Limb (tissue), 2 donors: ENCODE measurements at regions not wholly inside any gene's neighbourhood (a gene's known extent, or its start where the extent isn't known, plus 50 kb on each side); places are given as distances from the start of the nearest gene placed in this dataset.
A peak's percentile ranks its signal among the peaks of the same experiment; 100 is the strongest.

ENCODE experiments used
- DNase-seq, 2 donors: peaks; one replicate each; pipeline ENCODE4 v3.0.0-alpha.2; 2016; ENCODE audit errors: extremely low spot score in 2 of 2

DNA sequence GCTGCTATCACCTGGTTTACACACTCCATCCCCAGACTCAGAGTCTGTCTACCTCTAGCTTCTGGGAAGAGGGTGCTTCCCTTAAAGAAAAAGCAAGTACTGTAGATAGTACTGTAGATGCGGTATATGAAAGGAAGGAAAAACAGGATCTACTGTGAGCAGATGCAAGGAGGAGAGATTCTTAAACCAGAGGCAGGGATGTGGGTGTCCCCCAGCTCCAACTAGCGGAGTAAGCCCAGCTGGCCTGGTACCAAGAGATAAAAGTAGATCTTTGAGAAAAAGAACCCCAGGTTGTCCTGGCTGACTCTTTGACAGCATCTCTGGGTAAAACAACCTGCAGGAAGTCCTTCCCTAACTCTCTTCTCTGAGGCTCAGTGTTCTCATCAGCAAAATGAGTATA, 523.7 kb upstream of the PROK2 start:
- DNase-seq, result no peak

DNA sequence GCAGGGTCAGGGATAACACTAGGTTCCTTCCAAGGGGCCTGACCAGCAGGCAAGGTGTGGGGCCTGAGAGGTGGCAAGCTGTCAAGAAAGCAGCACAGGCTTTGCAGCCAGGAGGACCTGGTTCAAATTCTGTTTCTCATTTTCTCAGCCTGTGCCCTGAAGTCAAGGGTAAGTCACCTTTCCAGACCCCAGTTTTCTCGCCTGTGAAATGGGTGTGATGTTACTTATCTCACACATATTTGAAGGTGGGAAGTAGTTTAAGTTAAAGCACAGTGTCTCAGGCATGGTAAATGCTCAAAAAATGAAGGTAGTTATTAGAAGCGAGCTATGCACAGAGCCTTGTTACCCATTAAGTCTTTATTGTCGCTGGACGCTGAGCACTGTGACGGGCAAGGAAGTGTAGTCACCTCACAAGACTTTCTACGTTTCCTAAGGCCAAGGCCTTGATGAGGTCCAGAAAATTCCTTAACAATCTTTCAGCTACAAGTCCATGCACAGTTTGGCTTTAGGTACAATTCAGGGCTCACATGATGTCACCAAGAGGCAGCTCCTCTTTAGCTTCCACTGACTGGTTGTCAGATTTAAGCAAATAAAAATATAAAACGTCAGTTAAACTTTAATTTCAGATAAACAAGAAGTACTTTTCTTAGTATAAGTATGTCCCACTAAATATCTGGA, 522.6 kb upstream of the PROK2 start:
- DNase-seq, result no peak

DNA sequence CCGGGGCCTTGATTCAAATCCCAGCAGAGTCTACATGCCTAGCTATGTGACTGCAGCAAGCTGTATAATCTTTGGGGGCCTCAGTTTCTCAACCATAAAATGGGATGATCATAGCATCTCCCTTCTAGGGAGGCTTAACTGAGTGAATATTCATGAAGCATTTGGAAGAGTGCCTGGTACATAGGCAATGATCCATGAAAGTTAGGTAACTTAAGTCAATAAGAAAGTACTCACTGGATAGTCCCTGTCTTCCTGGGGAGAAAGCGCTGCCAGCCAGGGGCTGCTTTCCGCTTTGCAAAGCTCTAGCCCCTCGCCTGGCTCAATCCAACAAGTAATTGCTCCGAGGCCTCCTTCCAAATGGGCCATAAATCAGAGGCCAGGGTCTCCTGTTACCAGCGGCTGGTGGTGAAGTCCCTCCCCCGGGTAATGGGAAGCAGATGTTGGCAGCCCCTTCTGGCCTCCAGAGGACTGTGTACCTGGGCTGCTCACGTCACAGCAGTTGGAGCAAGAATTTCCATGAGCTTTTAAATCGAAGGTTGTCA, 521.9 kb upstream of the PROK2 start:
- peak; percentile 85 to 90 for DNase-seq

DNA sequence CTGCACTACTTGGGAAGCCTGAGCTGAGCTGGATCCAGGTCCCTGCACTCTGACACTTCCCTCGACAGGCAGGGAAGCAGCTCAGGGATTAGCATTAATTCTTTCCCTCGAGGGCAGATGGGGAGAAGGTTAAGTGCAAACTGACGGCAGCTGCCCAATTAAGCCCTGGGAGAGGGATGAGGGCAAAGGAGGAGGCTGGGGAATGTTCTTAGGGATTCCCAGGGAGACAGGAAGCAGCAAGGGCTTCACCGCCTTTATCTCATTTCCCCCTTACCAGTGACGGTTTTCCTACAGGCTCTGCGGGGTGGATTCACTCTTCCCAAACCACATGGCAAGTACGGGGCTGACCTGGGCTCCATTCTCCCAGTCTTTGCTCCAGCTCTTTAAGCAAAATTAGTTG, 519.0 kb upstream of the PROK2 start:
- no peak for DNase-seq

DNA sequence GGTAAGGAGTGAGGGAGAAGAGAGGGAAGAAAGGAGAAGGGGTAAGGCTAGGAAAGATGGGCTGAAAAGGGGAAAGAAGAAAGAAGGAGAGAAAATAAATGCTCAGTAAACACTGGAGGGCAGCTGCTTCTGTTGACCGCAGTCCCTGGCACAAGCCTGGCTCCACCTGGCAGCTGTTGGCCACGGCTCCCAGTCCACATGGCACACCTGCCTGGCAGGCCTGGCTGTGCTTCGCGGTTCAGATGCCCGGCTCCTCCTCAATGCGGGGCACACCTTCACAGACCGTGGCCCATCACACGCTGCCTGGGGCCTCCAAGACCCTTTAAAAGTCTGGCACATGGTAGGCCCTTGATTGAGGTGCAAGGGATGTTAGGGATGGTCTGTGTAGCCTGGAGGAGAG, 516.8 kb upstream of the PROK2 start:
- DNase-seq, result no peak

DNA sequence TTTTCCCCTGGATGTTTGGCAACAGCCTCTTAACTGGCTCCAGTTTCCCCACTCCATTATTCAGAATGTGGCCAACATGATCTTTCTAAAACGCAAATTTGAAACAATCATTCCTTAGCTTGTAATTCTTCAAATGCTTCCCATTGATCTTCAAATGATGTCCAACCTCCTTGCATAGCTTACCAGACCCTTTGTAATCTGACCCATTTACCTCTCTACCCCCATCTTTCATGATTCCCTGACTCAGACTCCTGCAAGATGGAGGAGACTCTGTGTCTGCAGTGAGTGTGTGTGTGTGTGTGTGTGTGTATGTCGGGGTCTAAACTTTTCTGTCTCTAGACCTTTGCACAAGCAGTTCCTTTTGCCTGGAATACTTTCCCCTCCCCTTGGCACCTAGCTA, 515.7 kb upstream of the PROK2 start:
- no peak for DNase-seq

DNA sequence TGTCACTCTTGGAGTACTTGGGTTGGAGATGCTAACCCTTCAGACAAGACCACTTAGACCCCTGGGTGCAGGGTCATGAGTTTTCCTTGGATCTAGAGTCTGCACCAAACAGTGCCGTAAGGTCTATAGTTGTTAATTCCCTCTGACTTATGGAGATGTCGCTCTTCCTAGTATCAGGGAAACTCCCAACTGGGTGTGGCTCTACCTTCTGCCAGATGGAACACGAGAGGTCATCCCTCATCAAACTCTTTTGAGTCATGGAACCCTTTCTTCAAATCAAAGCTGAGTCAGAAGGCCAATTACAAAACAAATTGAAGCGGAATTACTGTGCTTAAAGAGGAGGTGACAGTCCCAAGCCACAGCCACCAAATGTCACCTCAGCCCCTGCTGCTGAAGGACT, 514.9 kb upstream of the PROK2 start:
- DNase-seq, result no peak

DNA sequence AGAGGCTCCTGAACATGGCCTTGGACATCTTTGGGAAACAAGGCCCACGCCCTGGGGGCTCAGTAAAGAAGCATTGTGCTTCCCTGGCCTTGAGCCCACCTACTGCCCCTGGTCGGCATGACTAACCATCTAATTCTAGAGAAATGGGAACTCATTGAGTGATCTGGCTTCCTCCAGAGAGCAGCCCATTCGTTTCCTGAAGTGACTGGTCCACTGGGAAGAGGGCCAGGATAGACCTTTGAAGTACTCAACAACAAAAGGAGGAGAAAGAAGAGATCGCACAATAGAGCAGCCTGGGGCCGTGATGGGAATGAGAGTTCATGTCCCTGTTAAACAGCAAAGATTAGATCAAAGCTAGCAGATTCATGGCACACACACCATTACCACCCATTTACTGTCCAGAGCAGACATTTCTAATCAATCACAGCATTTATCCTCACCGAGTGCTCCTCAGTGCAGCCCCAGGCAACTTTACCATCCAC, 514.4 kb upstream of the PROK2 start:
- DNase-seq, result no peak

DNA sequence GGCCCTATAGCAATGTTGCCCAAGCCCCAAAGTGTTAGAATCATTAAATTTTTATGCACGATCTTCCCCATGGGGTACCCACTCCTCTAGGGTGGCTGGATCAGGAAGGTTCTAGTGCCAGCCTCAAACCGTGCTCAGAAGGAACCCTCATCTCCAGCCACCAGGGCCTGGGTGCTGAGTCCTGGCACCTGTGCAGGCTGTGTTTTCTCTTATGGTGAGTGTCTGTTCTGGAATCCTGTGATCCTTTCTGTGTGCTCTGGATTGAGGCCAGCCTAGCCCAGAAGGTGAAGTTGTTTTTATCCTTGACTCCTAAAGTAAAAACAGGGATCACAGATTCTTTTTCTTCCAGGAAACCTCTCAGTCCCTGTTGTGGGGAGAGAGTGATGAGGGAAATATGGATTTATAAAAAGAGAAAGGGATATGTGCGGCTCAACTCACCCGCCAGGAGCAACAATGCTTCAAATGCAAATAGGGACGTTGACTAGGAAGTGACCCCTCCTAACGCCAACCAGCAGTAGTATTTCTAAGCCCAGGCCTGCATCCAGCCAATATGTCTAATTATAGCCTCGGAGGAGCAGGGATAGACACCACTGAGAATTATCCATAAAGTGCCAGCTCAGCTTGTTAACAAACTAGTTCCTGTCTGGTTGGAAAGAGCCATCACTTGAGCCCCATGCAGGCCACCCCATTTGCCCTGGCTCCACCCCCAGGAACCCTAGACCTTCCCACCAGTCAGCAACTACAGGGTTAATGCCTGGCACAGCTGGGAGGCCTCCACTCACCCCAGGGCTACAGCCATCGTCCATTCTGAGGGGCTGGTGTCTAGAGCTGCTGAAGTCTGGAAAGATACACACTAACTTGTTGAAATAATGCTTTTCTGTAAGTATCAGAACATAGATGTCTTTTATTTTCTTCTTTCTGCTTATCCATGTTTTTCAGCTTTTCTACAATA, 513.5 kb upstream of the PROK2 start:
- no peak for DNase-seq

DNA sequence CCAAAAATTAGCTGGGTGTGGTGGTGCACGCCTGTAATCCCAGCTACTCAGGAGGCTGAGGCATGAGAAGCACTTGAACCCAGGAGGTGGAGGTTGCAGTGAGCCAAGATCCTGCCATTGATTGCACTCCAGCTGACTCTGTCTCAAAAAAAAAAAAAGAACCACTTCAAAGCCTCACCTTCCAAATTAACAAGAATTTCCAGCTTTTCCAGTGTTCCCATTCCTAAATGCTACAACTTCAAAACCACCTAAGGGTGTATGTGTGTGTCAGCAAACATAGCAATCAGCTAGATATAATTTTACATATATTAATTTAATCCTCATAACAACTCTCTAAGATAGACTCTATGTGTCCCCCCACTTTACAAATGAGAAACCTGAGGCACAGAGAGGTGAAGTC, 512.5 kb upstream of the PROK2 start:
- no peak for DNase-seq

DNA sequence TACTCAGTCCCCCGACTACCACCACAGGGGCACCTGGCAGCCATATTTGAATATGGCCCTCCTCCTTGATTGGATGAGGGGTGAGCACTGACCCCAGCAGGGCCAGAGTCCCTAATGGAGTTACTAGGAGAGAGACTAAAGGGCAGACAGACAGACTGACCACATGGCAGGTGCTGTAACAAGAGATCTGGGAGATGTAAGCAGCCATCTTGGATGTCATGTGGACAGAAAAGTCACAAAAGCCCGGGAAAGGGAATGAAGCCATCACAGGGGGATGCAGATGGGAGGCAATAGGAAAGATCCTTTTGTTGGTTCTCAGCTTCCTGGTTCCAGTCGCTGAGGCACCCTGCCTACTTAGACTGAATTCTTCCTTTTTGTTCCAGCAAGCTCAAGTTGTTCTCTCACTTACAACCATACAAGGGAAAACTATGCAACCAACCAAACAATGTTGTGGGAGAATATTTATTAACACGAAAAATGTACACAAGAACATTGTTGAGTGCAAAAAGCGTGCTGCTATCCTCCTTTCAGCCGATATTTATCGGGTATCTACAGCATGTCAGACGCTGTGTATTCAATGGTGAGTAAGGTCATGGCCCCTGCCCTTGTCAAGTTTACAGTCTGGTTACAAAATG, 511.6 kb upstream of the PROK2 start:
- DNase-seq, result no peak

DNA sequence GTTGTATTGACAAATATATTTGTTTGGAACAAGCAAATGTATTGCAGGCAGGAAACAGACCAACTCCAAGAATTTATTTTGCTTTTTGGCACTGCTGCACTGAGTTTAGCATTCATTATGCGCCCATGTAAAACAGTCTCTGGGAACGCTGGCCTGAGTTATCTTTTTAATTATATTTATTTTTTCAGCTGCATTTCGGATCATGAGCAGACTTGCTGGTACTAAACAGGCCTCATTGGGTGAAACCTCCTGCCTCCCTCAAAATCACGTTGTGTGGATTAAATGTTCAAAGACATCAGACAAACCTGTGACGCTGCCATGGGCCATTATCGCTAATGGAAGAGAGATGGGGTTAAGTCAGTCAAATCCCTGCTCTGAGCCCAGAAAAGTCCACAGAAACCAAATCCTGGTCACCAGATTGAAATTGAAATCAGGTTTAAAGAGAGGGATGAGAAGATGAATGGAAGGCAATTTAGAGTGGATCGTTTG, 511.1 kb upstream of the PROK2 start:
- DNase-seq, result no peak

DNA sequence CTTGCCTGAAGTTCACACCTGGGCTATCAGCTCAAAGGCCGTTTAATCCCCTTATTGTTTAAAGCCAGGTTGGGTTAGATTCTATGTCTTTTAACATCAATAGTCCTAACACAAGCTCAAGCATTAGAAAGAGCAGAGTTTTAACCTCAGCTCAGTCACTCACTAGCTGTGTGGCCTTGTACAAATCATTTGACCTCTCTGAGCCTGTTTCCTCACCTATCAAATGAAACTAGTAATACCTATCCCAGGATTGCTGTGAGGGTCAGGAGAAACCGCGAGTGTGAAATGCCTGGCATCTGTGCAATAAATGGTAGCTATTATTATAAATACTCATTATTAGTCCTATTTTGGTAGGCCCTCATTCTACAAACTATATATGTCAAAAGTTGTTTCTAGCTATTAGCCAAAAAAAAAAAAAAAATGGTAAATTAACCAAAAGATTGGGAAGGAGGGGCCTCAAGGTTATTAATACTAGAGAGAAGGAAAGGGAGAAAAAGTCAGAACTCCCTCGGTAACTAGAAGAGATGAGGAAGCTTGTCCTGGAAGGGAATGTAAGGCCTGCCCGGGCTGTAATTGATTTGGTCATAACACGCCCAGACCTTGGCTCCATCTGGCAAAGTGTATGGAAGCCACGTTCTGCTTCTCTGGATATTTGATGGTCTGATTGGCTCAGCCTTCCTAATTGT, 510.5 kb upstream of the PROK2 start:
- no peak for DNase-seq

DNA sequence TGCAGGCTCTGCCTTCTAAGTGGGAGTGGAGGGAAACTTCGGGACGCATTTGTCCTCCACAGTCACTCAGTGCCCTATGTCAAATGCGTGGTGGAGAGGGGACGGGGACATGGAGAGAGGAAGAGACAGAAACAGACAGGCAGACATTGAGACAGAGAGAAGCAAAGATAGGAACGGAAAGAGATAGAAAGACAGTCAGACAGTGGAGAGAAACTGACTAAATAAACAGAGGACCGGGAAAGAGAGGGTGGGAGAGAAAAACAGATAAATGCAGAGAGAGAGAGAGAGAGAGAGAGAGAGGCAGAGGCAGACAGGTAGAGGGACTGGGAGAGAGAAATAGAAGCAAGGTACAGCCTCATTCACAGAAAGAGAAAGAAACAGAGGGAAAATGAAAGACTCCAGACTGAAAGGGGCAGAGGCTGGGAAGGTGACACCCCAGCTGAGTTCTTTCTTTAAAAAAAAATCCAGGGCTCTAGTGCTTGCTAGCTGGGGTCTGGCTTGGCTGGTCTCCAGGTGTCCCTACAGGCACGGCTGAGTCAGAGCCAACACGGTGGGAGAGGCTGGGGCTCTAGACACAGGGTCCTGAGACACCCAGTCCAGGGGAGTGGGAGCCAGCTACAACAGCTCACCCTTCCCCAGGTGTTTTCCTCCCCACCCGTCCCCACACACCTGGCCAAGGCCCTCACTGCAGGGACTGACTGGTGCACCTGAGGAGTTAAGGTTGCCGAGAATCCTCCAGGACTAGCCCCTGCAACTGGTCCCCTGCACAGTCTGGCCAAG, 506.1 kb upstream of the PROK2 start:
- no peak for DNase-seq

DNA sequence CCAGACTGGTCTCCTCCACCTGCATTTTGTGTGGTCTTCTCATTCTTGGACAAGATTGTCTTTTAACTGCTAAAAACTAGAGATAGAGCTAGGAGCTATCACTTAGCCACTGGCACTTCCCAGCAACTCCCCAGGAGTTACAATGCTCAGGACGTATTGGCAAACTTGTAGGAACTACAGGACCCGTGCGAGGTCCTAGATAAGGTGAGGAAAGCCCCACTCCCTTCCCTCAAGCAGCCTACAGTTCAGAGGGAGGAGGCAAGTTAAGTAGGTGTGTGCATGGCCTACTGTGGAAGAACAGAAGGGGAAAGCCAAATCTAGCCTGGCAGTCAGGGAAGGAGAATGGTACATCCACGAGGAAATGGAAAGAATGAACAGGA, 504.7 kb upstream of the PROK2 start:
- no peak for DNase-seq

DNA sequence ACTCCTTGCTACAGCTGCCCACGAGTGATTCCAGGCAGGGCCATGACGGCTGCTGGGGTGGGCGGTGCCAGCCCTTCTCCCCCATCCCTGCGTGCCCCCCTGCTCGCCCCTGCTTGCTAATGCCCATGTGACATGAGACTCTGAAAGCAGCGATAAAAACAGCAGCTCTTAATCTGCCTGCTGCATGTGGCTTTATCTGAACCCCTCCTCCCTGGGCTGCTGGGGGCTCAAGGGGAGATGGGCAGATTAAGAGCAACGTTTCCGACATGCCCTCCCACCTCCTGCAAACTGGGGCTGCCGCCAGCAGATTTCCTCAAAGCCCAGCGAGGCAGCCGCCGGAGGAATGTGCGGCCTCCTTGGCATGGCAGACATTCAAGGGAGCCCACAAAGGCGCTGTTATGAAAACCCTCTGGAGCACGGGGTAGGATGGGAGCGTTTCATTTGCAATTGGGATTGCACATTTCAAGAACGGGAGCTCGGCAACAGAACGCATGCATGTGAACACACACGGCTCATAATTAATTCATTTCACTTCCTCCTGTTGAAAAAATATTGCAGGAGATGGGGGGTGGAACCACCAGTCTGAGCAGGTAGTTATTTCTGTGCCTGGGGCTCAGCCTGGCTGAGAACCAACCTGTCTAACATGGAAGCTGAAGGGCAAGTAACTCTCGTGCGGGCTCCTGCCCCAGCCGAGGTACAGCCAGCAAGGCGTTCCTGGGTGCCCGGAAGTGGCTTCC, 504.2 kb upstream of the PROK2 start:
- DNase-seq, result peak; percentile 79 to 86

DNA sequence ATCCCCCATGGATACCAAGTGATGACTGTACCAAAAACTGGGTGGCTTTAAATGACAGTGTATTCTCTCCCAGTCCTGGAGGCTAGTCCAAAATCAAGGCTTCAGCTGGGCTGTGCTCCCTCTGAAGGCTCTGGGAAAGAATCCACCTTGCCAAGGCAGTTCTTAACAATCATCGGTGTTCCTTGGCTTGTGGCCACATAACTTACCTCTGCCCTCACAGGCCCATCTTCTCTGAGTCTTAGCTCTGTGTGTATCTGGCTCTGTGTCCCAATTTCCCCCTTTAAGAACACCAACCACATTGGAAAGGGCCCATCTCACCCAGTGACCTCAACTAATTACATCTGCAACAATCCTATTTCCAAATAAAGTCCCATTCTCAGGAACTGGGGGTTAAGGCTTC, 503.0 kb upstream of the PROK2 start:
- DNase-seq, result no peak

DNA sequence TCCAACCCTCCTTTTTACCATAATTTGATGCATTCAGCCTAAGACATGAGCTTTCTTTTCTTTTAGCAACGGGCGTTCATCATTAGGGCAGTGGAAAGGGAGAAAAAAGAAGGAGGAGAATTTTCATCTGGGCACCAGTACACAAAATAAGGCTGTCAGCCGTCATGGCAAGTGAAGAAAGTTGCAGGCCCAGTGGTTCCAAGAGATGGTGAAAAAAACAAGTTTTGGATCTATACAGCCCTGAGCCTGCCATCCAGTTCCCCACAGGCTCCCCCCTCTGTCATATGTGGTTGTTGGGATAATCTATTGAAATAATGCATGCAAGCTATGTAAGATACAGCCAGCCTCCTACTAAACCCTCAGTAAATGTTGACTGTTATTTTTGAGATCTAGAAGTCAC, 500.6 kb upstream of the PROK2 start:
- no peak for DNase-seq

DNA sequence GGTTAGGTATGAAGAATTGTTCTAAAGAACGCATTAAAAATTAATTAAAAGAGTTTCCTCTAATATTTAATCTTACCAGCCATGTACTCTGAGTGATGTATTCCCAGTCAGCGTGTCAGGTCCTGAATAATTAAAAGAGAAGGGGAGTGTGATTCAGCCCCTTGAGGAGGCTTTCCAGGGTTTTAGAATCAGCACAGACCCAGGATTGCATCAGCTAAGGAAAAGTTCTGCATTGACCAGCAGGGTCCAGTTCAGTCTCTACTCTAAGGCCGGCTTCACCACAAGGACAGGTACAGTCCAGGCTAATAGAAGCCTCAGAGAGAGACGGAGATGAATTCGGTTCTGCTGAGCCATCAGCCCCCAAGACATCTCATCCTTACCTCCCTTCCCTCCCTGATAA, 499.5 kb upstream of the PROK2 start:
- no peak for DNase-seq

DNA sequence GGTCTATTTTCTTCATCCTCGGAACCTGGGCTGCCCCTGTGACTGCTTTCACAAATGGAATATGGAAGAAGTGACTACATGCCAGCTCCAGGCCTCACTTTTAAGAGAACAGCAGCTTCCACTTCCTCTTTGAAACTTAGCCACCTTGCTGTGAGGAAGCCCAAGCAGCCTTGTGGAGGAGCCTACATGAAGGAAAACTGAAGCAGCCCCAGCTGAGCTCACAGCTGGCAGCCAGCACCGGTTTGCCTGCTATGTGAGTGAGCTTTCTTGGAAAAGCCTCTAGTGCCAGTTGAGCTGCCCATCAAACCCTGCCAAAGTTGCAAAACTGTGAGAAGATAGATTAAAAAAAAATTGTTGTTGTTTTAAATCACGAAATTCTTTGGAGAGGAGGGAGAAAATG, 498.0 kb upstream of the PROK2 start:
- no peak for DNase-seq
